ENCODE measurements at regions not wholly inside any gene's neighbourhood (a gene's known extent, or its start where the extent isn't known, plus 50 kb on each side); places are given as distances from the start of the nearest gene placed in this dataset.

DNA sequence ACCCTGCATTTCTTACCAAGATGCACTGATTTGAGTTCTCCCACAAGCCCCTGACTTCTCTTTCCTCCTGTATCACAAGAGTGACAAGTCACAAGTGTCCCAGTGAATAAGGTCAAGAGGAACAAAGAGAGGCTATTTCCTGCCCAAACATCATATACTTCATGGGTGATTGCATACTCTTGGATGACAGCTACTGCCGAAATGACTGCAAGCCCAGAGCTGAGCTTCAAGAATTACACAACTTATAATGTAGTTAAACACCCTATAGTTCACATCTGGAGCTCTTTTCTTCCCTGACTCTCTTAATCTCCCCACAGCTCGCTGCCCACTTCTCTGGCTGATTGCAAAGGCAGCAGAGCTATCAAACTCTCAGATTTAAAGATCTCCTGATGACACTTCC is 289.7 kb upstream of the PARD3B start:
- no peak for TF ChIP-seq SUZ12 (IDR thresholded peaks at IDR 0.05; ENCODE audit: extremely low read depth, insufficient read depth, insufficient read length)
- TF ChIP-seq YY1 (IDR thresholded peaks at IDR 0.05; ENCODE audit: insufficient read depth, insufficient read length): no peak
- no peak for TF ChIP-seq ZNF274 (IDR thresholded peaks at IDR 0.05; ENCODE audit: low read depth, low read length)

Measured in NT2/D1 (cell line).